GM18907 (cell line): ENCODE measurements at regions not wholly inside any gene's neighbourhood (a gene's known extent, or its start where the extent isn't known, plus 50 kb on each side); places are given as distances from the start of the nearest gene placed in this dataset.
"Not testable (repeated sequence)": the region's sequence is repeated elsewhere in the genome, so short reads cannot be mapped to it uniquely, and the experiment has no call there.

ENCODE experiments used
- ATAC-seq: cut with Tn5 transposase; IDR thresholded peaks from one replicate; pipeline ENCODE4 v1.9.1; 2021; ENCODE audit warnings: mild to moderate bottlenecking, moderate library complexity; ENCODE audit not compliant: unreplicated experiment

DNA sequence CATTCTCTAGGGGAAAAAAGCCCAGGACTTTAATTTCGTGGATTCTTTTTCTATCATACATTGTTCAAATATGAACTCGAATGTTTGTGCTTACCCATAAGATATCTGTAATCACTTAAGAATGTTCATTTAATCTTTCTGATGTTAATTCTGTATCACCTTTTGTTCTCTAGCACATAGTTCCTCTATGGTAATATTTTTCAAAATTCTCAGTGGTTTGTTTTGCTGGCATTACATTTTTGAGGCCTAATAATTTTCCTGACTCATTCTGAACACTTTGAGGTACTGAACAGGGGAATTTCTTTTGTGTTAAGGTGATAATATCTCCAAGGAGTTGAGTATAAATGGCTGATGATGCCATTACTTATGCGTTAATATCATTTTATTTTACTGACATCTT, 490.7 kb upstream of the PITX2 start:
- ATAC-seq: no peak

GRCh38 chr4:111115881-111116280, 493.0 kb upstream of the PITX2 start:
- ATAC-seq: no peak

DNA sequence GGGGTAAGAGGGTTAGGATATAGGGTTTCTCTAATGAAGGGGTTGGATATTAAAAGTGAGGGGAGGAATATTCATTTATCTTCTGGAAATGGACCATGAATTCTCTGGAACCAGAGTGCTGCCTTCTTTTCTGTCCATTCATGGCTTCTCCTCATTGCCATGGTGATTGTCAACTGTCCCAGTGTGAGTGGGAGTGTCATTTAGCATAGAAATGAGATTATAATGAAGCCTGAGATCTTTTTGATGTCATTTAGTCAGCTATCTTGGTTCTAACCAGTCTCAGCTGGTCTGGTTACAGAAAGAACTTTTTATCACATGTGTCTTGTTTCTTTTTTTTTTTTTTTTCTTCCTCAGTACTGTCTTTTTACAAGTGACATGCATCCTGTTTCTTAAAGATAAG, 497.3 kb upstream of the PITX2 start:
- ATAC-seq: no peak

GRCh38 chr4:111126340-111126739, 503.5 kb upstream of the PITX2 start:
- ATAC-seq: no peak

DNA sequence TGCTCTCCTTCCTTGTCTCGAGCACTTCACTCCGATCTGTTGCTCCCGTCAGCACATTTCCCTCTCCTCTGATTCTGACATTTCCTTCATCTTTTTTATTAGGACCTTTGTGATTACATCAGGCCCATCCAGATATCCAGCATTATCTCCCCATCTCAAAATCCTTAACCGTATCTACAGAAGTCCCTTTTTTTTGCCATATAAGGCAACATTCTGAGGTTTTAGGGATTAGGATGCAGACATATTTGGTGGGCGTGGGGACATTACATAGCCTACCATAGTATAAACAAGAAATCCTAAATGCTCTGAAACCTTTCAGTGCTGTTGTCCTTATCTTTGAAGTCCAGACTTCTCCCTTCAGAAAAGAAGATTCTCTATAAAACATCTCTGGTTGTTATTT, 505.0 kb upstream of the PITX2 start:
- ATAC-seq: no peak

- ATAC-seq: peak; percentile 62
These were observed 505.4 kb upstream of the PITX2 start for GRCh38 chr4:111128327-111128726.

- no peak for ATAC-seq
These were observed 513.6 kb upstream of the PITX2 start for GRCh38 chr4:111136438-111136837.

DNA sequence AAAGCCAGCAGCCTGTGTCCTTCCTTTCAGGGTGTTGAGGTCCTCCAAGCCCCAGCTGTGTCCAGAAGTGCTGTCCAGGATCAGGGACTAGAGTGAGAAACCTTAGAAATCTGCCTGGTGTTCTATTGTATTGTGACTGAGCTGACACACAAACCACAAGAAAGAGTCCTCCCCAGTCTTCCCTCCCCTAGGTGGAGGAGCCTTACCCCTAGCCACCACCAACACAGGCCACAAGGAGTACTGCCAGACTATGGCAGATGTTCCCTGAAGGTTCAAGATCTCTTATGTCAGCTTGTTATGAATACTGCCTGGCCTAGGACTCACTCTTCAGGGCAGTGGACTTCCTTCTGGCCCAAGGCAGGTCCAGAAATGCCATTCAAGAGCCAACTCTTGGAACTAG, 514.1 kb upstream of the PITX2 start:
- no peak for ATAC-seq

DNA sequence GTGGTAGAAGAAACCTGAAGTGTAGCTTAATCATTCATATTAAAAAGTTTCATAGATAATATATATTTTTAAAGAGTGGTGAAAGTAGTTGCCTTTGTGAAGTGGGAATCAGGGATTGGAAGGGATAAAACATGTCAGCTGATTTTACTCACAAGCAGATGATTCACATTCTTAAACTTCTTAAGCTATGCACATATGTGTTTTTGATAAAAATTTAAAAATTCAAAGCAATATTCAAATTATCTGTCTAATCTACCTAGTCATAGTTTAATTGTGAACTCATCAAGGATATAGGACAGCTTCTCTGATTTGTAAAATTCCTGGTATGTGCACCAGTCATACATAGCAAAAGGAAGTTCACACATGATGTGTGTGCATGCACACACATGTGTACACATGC, 520.6 kb upstream of the PITX2 start:
- ATAC-seq: no peak

DNA sequence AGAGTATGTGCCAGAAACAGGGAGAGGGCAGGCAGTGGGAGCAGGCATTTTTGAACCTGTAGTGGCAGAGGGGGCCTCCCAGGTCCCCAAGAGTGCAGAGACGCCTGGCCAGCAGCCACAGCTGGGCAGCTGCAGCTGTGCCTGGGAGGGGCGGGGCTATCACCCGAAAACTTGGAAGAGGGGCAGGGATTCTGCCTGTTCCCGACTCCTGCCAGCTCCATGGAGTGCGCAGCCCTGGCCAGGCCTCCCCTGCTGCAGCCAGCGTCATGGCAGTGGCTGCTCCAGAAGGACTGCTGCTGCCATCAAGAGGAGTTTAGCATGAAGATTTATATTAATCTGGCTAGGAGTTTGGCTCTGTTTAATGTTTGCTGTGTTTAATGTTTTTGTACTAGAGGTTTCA, 532.1 kb upstream of the PITX2 start:
- no peak for ATAC-seq

DNA sequence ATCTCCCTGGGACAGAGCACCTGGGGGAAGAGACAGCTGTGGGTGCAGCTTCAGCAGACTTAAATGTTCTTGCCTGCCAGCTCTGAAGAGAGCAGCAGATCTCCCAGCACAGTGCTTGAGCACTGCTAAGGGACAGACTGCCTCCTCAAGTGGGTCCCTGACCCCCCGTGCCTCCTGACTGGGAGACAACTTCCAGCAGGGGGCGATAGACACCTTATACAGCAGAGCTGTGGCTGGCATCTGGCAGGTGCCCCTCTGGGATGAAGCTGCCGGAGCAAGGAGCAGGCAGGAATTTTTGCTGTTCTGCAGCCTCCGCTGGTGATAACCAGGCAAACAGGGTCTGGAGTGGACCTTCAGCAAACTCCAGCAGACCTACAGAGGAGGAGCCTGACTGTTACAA, 541.7 kb upstream of the PITX2 start:
- not testable (repeated sequence) for ATAC-seq

DNA sequence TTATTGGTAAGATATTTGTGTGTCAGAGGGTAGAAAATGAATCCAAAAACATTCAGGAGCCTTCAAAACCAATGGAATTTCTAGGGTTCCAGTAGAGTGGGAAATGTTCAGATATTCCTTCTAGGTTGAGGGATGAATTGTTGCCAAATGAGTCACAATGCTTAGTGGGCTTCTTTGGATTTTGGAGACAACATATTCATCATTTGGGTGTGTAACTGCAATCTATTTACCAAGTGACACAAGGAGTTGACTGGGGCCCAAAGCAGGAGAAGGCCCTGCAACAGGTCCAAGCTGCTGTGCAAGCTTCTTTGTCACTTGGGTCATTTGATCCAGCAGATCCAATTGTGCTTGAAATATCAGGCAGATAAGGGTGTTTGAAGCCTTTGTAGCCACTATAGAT, 551.5 kb upstream of the PITX2 start:
- no peak for ATAC-seq

DNA sequence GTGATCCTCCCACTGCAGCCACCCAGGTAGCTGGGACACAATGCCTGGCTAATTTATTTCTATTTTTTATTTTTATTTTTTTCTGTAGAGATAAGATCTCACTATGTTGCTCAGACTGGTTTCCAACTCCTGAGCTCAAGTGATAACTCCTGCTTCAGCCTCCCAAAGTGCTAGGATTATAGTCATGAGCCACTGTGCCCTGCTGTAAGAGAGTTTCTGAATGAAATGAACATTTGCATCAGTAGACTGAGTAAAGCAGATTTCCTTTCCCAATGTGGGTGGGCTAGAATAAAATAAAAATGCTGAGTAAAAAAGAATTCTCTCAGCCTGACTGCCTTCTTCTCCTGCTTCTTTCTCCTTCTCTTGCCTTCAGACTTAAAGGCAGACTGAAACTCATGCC, 555.4 kb upstream of the PITX2 start:
- ATAC-seq: no peak

DNA sequence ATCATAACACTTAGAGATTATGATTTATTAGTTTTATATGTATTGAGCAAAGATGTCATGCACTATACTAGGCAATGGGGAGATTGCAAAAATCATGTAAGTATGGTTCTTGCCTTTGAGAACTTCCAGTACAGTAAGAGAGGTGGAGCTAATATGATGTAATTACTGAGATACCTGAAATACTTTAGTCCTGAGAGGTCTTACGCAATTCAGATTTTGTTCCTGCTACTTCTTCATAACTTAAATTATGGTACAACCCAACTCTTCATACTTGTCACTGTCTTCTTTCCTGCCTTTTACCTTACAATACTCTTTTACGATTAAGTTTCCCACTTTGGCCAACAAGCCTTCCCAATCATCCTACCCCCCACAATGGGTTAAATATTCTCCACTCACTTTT, 564.2 kb upstream of the PITX2 start:
- ATAC-seq: no peak

DNA sequence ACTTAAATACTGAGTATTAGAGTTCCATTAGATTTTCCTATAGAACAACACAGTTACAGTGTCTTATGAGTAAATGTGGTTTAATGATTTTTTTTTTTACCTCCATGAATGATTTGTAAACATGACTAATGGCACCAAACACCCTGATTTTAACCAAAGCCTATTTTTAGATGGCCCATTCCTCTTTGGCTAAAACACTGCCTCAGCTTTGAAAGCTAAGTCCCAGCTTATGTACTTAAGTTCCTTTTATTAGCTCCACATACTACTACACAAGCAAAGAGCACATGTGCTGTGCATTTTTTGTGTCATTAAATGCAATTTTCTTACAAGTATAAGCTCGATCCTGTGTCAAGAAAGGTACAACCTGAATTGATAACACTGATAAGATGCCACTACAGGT, 575.6 kb upstream of the PITX2 start:
- ATAC-seq: no peak

- ATAC-seq: no peak
These were observed 581.9 kb upstream of the PITX2 start for GRCh38 chr4:111204797-111205196.

GRCh38 chr4:111208970-111209369, 586.1 kb upstream of the PITX2 start:
- no peak for ATAC-seq

- ATAC-seq: no peak
These were observed 586.8 kb upstream of the PITX2 start for GRCh38 chr4:111209706-111210105.

DNA sequence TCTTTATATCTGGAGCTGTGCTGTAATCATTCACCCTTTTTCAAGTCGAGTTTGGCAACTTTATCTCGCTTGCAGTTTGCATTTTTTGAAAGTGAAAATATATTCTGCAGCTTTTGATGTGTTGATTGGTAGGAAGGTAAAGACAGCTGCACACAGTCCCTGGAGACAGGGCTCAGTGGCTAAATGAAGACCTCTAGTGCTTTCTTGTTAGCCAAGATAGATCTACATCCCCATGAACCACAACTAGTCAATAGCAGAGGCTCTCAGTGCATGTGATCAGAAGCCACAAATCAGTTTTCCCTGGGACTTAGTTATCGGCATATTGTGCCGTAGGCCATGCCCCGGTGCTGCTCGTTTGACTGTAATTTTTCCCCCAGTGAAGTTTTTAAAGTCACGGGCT, 587.7 kb upstream of the PITX2 start:
- ATAC-seq: no peak

GRCh38 chr4:111213531-111213930, 590.7 kb upstream of the PITX2 start:
- ATAC-seq: no peak

DNA sequence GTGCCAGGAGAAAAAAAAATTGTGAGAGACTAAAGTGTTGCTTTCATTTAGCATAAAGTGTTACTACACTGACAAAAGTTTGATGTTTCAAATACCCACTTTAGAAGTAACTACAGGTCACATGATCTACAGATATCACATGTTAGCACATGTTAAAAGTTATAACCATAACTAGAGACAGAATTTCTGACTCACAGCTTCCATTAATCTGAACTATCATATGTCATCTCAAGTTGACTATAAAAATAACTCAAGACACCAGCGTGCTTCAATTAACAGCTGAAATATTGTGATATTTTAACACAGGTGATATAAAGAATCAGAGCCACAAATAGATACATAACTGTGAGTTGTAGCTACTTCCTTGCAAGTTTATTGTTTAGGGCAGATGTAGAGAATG, 591.5 kb upstream of the PITX2 start:
- no peak for ATAC-seq

- ATAC-seq: no peak
These were observed 592.9 kb upstream of the PITX2 start for GRCh38 chr4:111215755-111216154.

DNA sequence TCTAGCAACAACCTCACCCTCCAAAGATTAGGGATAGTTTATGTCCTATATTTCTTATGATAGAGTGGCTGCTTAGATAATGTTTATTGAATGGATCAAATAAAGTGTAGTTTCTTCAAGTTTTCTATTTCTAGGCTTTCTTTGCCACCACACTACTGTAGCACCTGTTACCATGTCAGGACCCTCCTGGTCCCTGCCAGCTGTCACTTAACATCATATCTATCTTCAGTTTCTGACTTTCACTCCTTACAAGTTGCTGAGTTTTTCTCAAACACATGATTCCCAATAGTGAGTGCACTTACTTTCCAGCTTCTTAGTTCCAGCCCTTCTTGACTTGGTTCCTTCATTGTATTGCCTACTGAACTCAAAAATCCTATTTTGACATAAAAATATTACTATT, 593.9 kb upstream of the PITX2 start:
- no peak for ATAC-seq

GRCh38 chr4:111221371-111221770, 598.5 kb upstream of the PITX2 start:
- no peak for ATAC-seq
